Liver (tissue), 7 donors: ENCODE measurements at regions not wholly inside any gene's neighbourhood (a gene's known extent, or its start where the extent isn't known, plus 50 kb on each side); places are given as distances from the start of the nearest gene placed in this dataset.

Experiments used
- DNase-seq: peaks from one replicate; pipeline ENCODE4 v3.0.0-alpha.2; 2017; ENCODE audit warnings: low spot score
- H3K27ac ChIP-seq, 2 donors: one replicate each; pipeline ENCODE4 v1.7.0; 2013; ENCODE audit warnings: inconsistent platforms in 2 of 2, low read length in 2 of 2, control low read depth in 1 of 2, low read depth in 1 of 2, mild to moderate bottlenecking in 1 of 2
- H3K27me3 ChIP-seq, 4 donors: one replicate each; pipeline versions ENCODE4 v1.6.1 to v1.7.0; 2013; ENCODE audit warnings: low read length in 3 of 4, inconsistent platforms in 1 of 4, mild to moderate bottlenecking in 1 of 4, moderate library complexity in 1 of 4; ENCODE audit not compliant: control insufficient read depth in 4 of 4, insufficient read depth in 4 of 4
- H3K36me3 ChIP-seq, 4 donors: one replicate each; pipeline versions ENCODE4 v1.6.1 to v1.7.0; 2013; ENCODE audit warnings: low read length in 3 of 4, mild to moderate bottlenecking in 3 of 4, low read depth in 1 of 4, moderate library complexity in 1 of 4; ENCODE audit not compliant: control insufficient read depth in 4 of 4, insufficient read depth in 3 of 4
- H3K4me1 ChIP-seq, 4 donors: one replicate each; pipeline versions ENCODE4 v1.6.1 to v1.7.0; 2013; ENCODE audit warnings: low read length in 3 of 4, mild to moderate bottlenecking in 3 of 4, moderate library complexity in 1 of 4; ENCODE audit not compliant: control insufficient read depth in 4 of 4, insufficient read depth in 4 of 4
- H3K4me3 ChIP-seq, 3 donors: one replicate each; pipeline versions ENCODE4 v1.6.1 to v1.7.0; 2013; ENCODE audit warnings: low read length in 3 of 3, control low read depth in 1 of 3, low read depth in 1 of 3, mild to moderate bottlenecking in 1 of 3
- H3K9ac ChIP-seq, 2 donors: one replicate each; pipeline ENCODE4 v1.7.0; 2013; ENCODE audit warnings: low read length in 2 of 2, mild to moderate bottlenecking in 2 of 2, moderate library complexity in 2 of 2, control low read depth in 1 of 2, low read depth in 1 of 2
- H3K9me3 ChIP-seq, 4 donors: one replicate each; pipeline versions ENCODE4 v1.6.1 to v1.7.0; 2013; ENCODE audit warnings: low read length in 3 of 4; ENCODE audit not compliant: control insufficient read depth in 4 of 4
- ATF3 ChIP-seq: IDR thresholded peaks from 2 replicates; pipeline ENCODE4 v1.6.1; 2016; ENCODE audit warnings: antibody characterized with exemption
- EGR1 ChIP-seq, 2 donors: IDR thresholded peaks; 2 replicates each; pipeline ENCODE4 v1.6.1; 2016 to 2018; ENCODE audit warnings: antibody characterized with exemption in 2 of 2, low read depth in 2 of 2
- FOXA1 ChIP-seq: IDR thresholded peaks from 2 replicates; pipeline ENCODE4 v1.6.1; 2016; ENCODE audit warnings: antibody characterized with exemption
- FOXA2 ChIP-seq: IDR thresholded peaks from 2 replicates; pipeline ENCODE4 v1.6.1; 2016; ENCODE audit warnings: antibody characterized with exemption
- GABPA ChIP-seq, 2 donors: IDR thresholded peaks in 1 of 2; conservative IDR thresholded peaks in 1 of 2; 2 replicates each; pipeline ENCODE4 v1.6.1; 2016; ENCODE audit warnings: antibody characterized with exemption in 2 of 2, mild to moderate bottlenecking in 1 of 2, moderate library complexity in 1 of 2
- HNF4G ChIP-seq: IDR thresholded peaks from 2 replicates; pipeline ENCODE4 v1.6.1; 2016; ENCODE audit warnings: antibody characterized with exemption
- JUND ChIP-seq, 2 donors: IDR thresholded peaks; 2 replicates each; pipeline ENCODE4 v1.6.1; 2016; ENCODE audit warnings: antibody characterized with exemption in 2 of 2
- MAX ChIP-seq: IDR thresholded peaks from 2 replicates; pipeline ENCODE4 v1.6.1; 2016; ENCODE audit warnings: antibody characterized with exemption
- RAD21 ChIP-seq, 2 donors: IDR thresholded peaks; 2 replicates each; pipeline ENCODE4 v1.6.1; 2016; ENCODE audit warnings: antibody characterized with exemption in 2 of 2, mild to moderate bottlenecking in 2 of 2
- REST ChIP-seq: IDR thresholded peaks from 2 replicates; pipeline ENCODE4 v1.6.1; 2016; ENCODE audit warnings: antibody characterized with exemption, mild to moderate bottlenecking
- RXRA ChIP-seq, 2 donors: IDR thresholded peaks; 2 replicates each; pipeline ENCODE4 v1.6.1; 2017 to 2018; ENCODE audit warnings: antibody characterized with exemption in 2 of 2, mild to moderate bottlenecking in 1 of 2
- SP1 ChIP-seq: IDR thresholded peaks from 2 replicates; pipeline ENCODE4 v1.6.1; 2018; ENCODE audit warnings: antibody characterized with exemption, mild to moderate bottlenecking
- TAF1 ChIP-seq: conservative IDR thresholded peaks from 2 replicates; pipeline ENCODE4 v1.6.1; 2016; ENCODE audit warnings: antibody characterized with exemption, mild to moderate bottlenecking
- YY1 ChIP-seq: IDR thresholded peaks from 2 replicates; pipeline ENCODE4 v1.6.1; 2016; ENCODE audit warnings: antibody characterized with exemption, mild to moderate bottlenecking
- ZBTB33 ChIP-seq: IDR thresholded peaks from 2 replicates; pipeline ENCODE4 v1.6.1; 2016; ENCODE audit warnings: antibody characterized with exemption
- WGBS: extraction: QIAGEN DNeasy Blood & Tissue Kit; methylation state at CpG from one replicate; pipeline ENCODE4 v1.1.7; 2013; 5-methylcytosine and 5-hydroxymethylcytosine counted together
- donor health status: healthy.
- donor health status: healthy.
- donor health status: healthy.
- donor health status: healthy.

- TF ChIP-seq RXRA (IDR thresholded peaks at IDR 0.05) (no peak), JUND (IDR thresholded peaks at IDR 0.05) (no peak), TAF1 (no peak), REST (no peak), RAD21 (IDR thresholded peaks at IDR 0.05) (no peak), GABPA (IDR thresholded peaks at IDR 0.05 in 1 of 2, conservative IDR thresholded peaks at IDR 0.05 in 1 of 2) (no peak), FOXA1 (no peak), ATF3 (no peak), EGR1 (IDR thresholded peaks at IDR 0.05; ENCODE audit: low read depth in 2 of 2) (no peak), SP1 (no peak)
- no peak overlapping the region for H3K27ac ChIP-seq
- WGBS: 84% methylated on average over 5 of the region's 5 CpGs
Measured at GRCh38 chr13:85589021-85589420, 210.2 kb downstream of the SLITRK6 start.

GRCh38 chr13:85588359-85588758 lies 210.9 kb downstream of the SLITRK6 start:
- Histone ChIP-seq H3K9me3 (peaks cover 0 to 9% (median 0%) of the 10 kb centered on the region in 4 donors), H3K27me3 (no peaks in the 10 kb centered on the region), H3K9ac (no peak overlapping the region), H3K27ac (no peak overlapping the region), H3K36me3 (no peaks in the 10 kb centered on the region), H3K4me1 (no peaks in the 10 kb centered on the region), H3K4me3 (no peak overlapping the region)
- 59% methylated on average over 3 of the region's 3 CpGs for WGBS
- no peak for DNase-seq
- TF ChIP-seq RAD21 (IDR thresholded peaks at IDR 0.05): no peak
- TF ChIP-seq MAX: no peak
- no peak for TF ChIP-seq REST
- no peak for TF ChIP-seq SP1
- no peak for TF ChIP-seq ATF3
- no peak for TF ChIP-seq JUND (IDR thresholded peaks at IDR 0.05)
- no peak for TF ChIP-seq HNF4G
- TF ChIP-seq EGR1 (IDR thresholded peaks at IDR 0.05; ENCODE audit: low read depth in 2 of 2): no peak
- no peak for TF ChIP-seq YY1
- TF ChIP-seq RXRA (IDR thresholded peaks at IDR 0.05): no peak
- TF ChIP-seq FOXA2: no peak
- no peak for TF ChIP-seq ZBTB33
- no peak for TF ChIP-seq TAF1
- TF ChIP-seq GABPA (IDR thresholded peaks at IDR 0.05 in 1 of 2, conservative IDR thresholded peaks at IDR 0.05 in 1 of 2): no peak
- TF ChIP-seq FOXA1: no peak

More at GRCh38 chr13:85589021-85589420, 210.2 kb downstream of the SLITRK6 start:
- H3K9me3 ChIP-seq: peaks cover 0 to 9% (median 0%) of the 10 kb centered on the region in 4 donors
- H3K27me3 ChIP-seq: no peaks in the 10 kb centered on the region
- H3K4me1 ChIP-seq: no peaks in the 10 kb centered on the region
- H3K36me3 ChIP-seq: no peaks in the 10 kb centered on the region
- H3K9ac ChIP-seq: no peak overlapping the region
- DNase-seq: no peak
- H3K4me3 ChIP-seq: no peak overlapping the region
